ENCODE measurements at regions not wholly inside any gene's neighbourhood (a gene's known extent, or its start where the extent isn't known, plus 50 kb on each side); places are given as distances from the start of the nearest gene placed in this dataset.

- TF ChIP-seq CTCF (IDR thresholded peaks at IDR 0.05; ENCODE audit: control extremely low read depth, extremely low read depth, low read depth, missing control alignments) = no peak
- ChIA-PET CTCF (no interaction called here), POLR2A (no interaction called here)
- no peak for DNase-seq (ENCODE audit: extremely low spot score)
Measured at GRCh38 chr3:135840436-135840835, 125.1 kb upstream of the PPP2R3A start.

- ChIA-PET POLR2A (no interaction called here), CTCF (interaction anchor here (1.1 to 1.3 kb wide), 2 partner anchors 19 to 38 kb away, joined by 4 read pairs; no protein-coding TSS in a partner anchor)
- TF ChIP-seq CTCF (IDR thresholded peaks at IDR 0.05; ENCODE audit: control extremely low read depth, extremely low read depth, low read depth, missing control alignments) = no peak
- no peak for DNase-seq (ENCODE audit: extremely low spot score)
Measured at GRCh38 chr3:135844386-135844785, 121.1 kb upstream of the PPP2R3A start.

- no peak for TF ChIP-seq CTCF (IDR thresholded peaks at IDR 0.05; ENCODE audit: control extremely low read depth, extremely low read depth, low read depth, missing control alignments)
- POLR2A ChIA-PET = no interaction called here
- no peak for DNase-seq (ENCODE audit: extremely low spot score)
- CTCF ChIA-PET = no interaction called here
Measured at GRCh38 chr3:135848051-135848450, 117.5 kb upstream of the PPP2R3A start.

GRCh38 chr3:135849827-135850226, 115.7 kb upstream of the PPP2R3A start:
- POLR2A ChIA-PET = no interaction called here
- CTCF ChIA-PET = interaction anchor here (0.9 kb wide), 1 partner anchor 15 kb away, joined by 3 read pairs; no protein-coding TSS in a partner anchor

GRCh38 chr3:135851201-135852081, 114.1 kb upstream of the PPP2R3A start:
- no peak for TF ChIP-seq CTCF (IDR thresholded peaks at IDR 0.05; ENCODE audit: control extremely low read depth, extremely low read depth, low read depth, missing control alignments)
- CTCF ChIA-PET = no interaction called here
- POLR2A ChIA-PET = no interaction called here
- DNase-seq (ENCODE audit: extremely low spot score) = no peak

More at GRCh38 chr3:135849827-135850226, 115.7 kb upstream of the PPP2R3A start:
- DNase-seq (ENCODE audit: extremely low spot score) = no peak
- TF ChIP-seq CTCF (IDR thresholded peaks at IDR 0.05; ENCODE audit: control extremely low read depth, extremely low read depth, low read depth, missing control alignments) = no peak

- ChIA-PET POLR2A (no interaction called here), CTCF (no interaction called here)
- TF ChIP-seq CTCF (IDR thresholded peaks at IDR 0.05; ENCODE audit: control extremely low read depth, extremely low read depth, low read depth, missing control alignments) = no peak
- DNase-seq (ENCODE audit: extremely low spot score) = no peak
Measured at GRCh38 chr3:135853981-135854380, 111.5 kb upstream of the PPP2R3A start.
